ENCODE measurements at regions not wholly inside any gene's neighbourhood (a gene's known extent, or its start where the extent isn't known, plus 50 kb on each side); places are given as distances from the start of the nearest gene placed in this dataset.

DNA sequence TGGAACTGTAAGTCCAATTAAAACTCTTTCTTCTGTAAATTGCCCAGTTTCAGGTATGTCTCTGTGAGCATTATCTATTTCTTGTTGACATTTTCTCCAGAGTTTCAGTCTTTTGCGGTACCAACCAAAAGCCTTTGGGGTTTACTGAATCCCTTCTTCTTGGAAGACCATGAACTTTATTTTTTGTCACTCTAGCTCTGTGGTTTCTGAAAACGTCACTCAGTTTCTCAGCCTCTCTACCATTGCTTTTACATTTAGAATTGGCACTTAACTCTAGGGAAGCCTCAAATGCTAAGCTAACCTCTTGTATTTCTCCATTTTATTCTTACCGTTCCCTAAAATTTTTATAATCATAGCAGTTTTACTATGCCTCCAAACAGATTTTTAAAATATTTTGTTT, 237.6 kb downstream of the CSNK2A3 start:
- TF ChIP-seq, protein P1, sequence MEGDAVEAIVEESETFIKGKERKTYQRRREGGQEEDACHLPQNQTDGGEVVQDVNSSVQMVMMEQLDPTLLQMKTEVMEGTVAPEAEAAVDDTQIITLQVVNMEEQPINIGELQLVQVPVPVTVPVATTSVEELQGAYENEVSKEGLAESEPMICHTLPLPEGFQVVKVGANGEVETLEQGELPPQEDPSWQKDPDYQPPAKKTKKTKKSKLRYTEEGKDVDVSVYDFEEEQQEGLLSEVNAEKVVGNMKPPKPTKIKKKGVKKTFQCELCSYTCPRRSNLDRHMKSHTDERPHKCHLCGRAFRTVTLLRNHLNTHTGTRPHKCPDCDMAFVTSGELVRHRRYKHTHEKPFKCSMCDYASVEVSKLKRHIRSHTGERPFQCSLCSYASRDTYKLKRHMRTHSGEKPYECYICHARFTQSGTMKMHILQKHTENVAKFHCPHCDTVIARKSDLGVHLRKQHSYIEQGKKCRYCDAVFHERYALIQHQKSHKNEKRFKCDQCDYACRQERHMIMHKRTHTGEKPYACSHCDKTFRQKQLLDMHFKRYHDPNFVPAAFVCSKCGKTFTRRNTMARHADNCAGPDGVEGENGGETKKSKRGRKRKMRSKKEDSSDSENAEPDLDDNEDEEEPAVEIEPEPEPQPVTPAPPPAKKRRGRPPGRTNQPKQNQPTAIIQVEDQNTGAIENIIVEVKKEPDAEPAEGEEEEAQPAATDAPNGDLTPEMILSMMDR (IDR thresholded peaks at IDR 0.05) = no peak
- TF ChIP-seq, protein P2, sequence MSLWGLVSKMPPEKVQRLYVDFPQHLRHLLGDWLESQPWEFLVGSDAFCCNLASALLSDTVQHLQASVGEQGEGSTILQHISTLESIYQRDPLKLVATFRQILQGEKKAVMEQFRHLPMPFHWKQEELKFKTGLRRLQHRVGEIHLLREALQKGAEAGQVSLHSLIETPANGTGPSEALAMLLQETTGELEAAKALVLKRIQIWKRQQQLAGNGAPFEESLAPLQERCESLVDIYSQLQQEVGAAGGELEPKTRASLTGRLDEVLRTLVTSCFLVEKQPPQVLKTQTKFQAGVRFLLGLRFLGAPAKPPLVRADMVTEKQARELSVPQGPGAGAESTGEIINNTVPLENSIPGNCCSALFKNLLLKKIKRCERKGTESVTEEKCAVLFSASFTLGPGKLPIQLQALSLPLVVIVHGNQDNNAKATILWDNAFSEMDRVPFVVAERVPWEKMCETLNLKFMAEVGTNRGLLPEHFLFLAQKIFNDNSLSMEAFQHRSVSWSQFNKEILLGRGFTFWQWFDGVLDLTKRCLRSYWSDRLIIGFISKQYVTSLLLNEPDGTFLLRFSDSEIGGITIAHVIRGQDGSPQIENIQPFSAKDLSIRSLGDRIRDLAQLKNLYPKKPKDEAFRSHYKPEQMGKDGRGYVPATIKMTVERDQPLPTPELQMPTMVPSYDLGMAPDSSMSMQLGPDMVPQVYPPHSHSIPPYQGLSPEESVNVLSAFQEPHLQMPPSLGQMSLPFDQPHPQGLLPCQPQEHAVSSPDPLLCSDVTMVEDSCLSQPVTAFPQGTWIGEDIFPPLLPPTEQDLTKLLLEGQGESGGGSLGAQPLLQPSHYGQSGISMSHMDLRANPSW (CRISPR knock-in tag; conservative IDR thresholded peaks at IDR 0.05; ENCODE audit: low read depth) = no peak
- TF ChIP-seq SMAD4 (CRISPR knock-in tag; IDR thresholded peaks at IDR 0.05) (no peak), JUN (CRISPR knock-in tag; IDR thresholded peaks at IDR 0.05) (no peak), OVOL2 (CRISPR knock-in tag; IDR thresholded peaks at IDR 0.05; ENCODE audit: borderline replicate concordance) (no peak), FOXP1 (CRISPR knock-in tag; IDR thresholded peaks at IDR 0.05; ENCODE audit: borderline replicate concordance) (no peak)
- TF ChIP-seq, protein P3, sequence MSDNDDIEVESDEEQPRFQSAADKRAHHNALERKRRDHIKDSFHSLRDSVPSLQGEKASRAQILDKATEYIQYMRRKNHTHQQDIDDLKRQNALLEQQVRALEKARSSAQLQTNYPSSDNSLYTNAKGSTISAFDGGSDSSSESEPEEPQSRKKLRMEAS (CRISPR knock-in tag; IDR thresholded peaks at IDR 0.05) = no peak
- TF ChIP-seq, protein P4, sequence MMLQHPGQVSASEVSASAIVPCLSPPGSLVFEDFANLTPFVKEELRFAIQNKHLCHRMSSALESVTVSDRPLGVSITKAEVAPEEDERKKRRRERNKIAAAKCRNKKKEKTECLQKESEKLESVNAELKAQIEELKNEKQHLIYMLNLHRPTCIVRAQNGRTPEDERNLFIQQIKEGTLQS (CRISPR knock-in tag; conservative IDR thresholded peaks at IDR 0.05) = no peak
